ENCODE measurements at regions not wholly inside any gene's neighbourhood (a gene's known extent, or its start where the extent isn't known, plus 50 kb on each side); places are given as distances from the start of the nearest gene placed in this dataset.

DNA sequence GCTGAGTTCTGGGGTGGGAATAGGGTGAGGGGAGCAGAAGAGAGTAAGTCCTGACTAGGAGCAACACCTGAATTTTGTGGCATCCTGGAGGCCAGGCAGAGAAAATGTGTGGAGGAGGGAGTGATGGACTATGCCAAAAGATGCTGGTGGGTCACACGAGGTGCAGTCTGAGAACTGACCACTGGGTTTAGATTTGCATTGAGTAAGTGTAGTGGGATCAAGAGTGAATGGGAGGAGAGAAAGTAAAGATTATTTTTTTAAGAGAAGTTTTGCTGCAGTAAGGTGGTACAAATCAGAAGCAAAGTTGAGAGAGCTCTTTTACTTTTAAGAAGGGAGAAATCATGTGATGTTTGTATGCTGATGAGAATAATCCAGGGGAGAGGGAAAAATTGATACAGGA is 405.1 kb downstream of the DLEU7 start:
- TF ChIP-seq, protein P1, sequence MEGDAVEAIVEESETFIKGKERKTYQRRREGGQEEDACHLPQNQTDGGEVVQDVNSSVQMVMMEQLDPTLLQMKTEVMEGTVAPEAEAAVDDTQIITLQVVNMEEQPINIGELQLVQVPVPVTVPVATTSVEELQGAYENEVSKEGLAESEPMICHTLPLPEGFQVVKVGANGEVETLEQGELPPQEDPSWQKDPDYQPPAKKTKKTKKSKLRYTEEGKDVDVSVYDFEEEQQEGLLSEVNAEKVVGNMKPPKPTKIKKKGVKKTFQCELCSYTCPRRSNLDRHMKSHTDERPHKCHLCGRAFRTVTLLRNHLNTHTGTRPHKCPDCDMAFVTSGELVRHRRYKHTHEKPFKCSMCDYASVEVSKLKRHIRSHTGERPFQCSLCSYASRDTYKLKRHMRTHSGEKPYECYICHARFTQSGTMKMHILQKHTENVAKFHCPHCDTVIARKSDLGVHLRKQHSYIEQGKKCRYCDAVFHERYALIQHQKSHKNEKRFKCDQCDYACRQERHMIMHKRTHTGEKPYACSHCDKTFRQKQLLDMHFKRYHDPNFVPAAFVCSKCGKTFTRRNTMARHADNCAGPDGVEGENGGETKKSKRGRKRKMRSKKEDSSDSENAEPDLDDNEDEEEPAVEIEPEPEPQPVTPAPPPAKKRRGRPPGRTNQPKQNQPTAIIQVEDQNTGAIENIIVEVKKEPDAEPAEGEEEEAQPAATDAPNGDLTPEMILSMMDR (IDR thresholded peaks at IDR 0.05): no peak
- no peak for TF ChIP-seq POLR2A (IDR thresholded peaks at IDR 0.05)
